CD8-positive, alpha-beta memory T cell (primary cell): ENCODE measurements at regions not wholly inside any gene's neighbourhood (a gene's known extent, or its start where the extent isn't known, plus 50 kb on each side); places are given as distances from the start of the nearest gene placed in this dataset.
"Not testable (repeated sequence)": the region's sequence is repeated elsewhere in the genome, so short reads cannot be mapped to it uniquely, and the experiment has no call there.

ENCODE experiments used
- CTCF ChIA-PET: fragments of 350-600 bp; sonication (Branson Sonifier 250); formaldehyde crosslinking; loops from one replicate; lab custom pipeline; 2021; ENCODE audit warnings: antibody characterized with exemption; lab: Charles Lee
- POLR2A ChIA-PET: fragments of 350-600 bp; sonication (Branson Sonifier 250); formaldehyde crosslinking; loops from one replicate; lab custom pipeline; 2021; ENCODE audit warnings: antibody characterized with exemption; lab: Charles Lee
- DNase-seq, 5 donors: peaks; one replicate each; pipeline versions ENCODE4 v3.0.0 to v3.0.0-alpha.2; 2020 to 2022; ENCODE audit warnings: mixed read lengths in 1 of 5
- H3K27ac ChIP-seq: one replicate; pipeline ENCODE4 v1.7.0; 2013; ENCODE audit warnings: low read depth, mild to moderate bottlenecking, low read length, moderate library complexity
- H3K27me3 ChIP-seq: 2 replicates; pipeline ENCODE4 v1.7.0; 2013; ENCODE audit warnings: low read length, mild to moderate bottlenecking; ENCODE audit not compliant: insufficient read depth, poor library complexity, severe bottlenecking
- H3K36me3 ChIP-seq: 2 replicates; pipeline ENCODE4 v1.7.0; 2013; ENCODE audit warnings: mild to moderate bottlenecking, low read length, moderate library complexity; ENCODE audit not compliant: insufficient read depth
- H3K4me1 ChIP-seq: 2 replicates; pipeline ENCODE4 v1.7.0; 2013; ENCODE audit warnings: mild to moderate bottlenecking, low read length, moderate library complexity; ENCODE audit not compliant: insufficient read depth
- H3K4me3 ChIP-seq: 2 replicates; pipeline ENCODE4 v1.7.0; 2013; ENCODE audit warnings: mild to moderate bottlenecking, low read length
- H3K9me3 ChIP-seq: 2 replicates; pipeline ENCODE4 v1.7.0; 2013; ENCODE audit warnings: mild to moderate bottlenecking, low read length
- H3K27ac Mint-ChIP-seq, 8 donors: one replicate each; pipeline ENCODE4 v1.8.0; 2020 to 2021; ENCODE audit warnings: mixed read lengths in 8 of 8, mild to moderate bottlenecking in 6 of 8, inconsistent platforms in 3 of 8, moderate library complexity in 3 of 8
- H3K27me3 Mint-ChIP-seq, 2 donors: one replicate each; pipeline ENCODE4 v1.8.0; 2020 to 2021; ENCODE audit warnings: mixed read lengths in 2 of 2, mild to moderate bottlenecking in 1 of 2, moderate library complexity in 1 of 2
- H3K36me3 Mint-ChIP-seq, 3 donors: one replicate each; pipeline ENCODE4 v1.8.0; 2020 to 2021; ENCODE audit warnings: mixed read lengths in 3 of 3, inconsistent platforms in 1 of 3, mild to moderate bottlenecking in 1 of 3
- H3K4me1 Mint-ChIP-seq, 3 donors: one replicate each; pipeline ENCODE4 v1.8.0; 2020 to 2021; ENCODE audit warnings: mixed read lengths in 3 of 3, inconsistent platforms in 1 of 3, mild to moderate bottlenecking in 1 of 3
- H3K4me3 Mint-ChIP-seq, 7 donors: one replicate each; pipeline ENCODE4 v1.8.0; 2020 to 2021; ENCODE audit warnings: mixed read lengths in 7 of 7, mild to moderate bottlenecking in 6 of 7, moderate library complexity in 4 of 7, inconsistent platforms in 2 of 7
- H3K9me3 Mint-ChIP-seq, 5 donors: one replicate each; pipeline ENCODE4 v1.8.0; 2020 to 2022; ENCODE audit warnings: mixed read lengths in 5 of 5, mild to moderate bottlenecking in 3 of 5, moderate library complexity in 2 of 5, inconsistent platforms in 1 of 5

GRCh38 chr1:233759665-233760064 lies 144.8 kb upstream of the SLC35F3 start:
- Histone ChIP-seq H3K36me3 (no peaks in the 10 kb centered on the region), H3K4me1 (no peaks in the 10 kb centered on the region), H3K27ac (no peak overlapping the region), H3K9me3 (no peaks in the 10 kb centered on the region), H3K4me3 (no peak overlapping the region), H3K27me3 (no peaks in the 10 kb centered on the region)
- H3K4me3 Mint-ChIP-seq, result no peak overlapping the region
- ChIA-PET POLR2A (no interaction called here), CTCF (no interaction called here)
- H3K4me1 Mint-ChIP-seq, result no peaks in the 10 kb centered on the region
- H3K36me3 Mint-ChIP-seq, result no peaks in the 10 kb centered on the region
- H3K9me3 Mint-ChIP-seq, result no peaks in the 10 kb centered on the region
- DNase-seq, result no peak
- peaks cover 4 to 6% of the 10 kb centered on the region in 2 donors for H3K27me3 Mint-ChIP-seq
- no peak overlapping the region for H3K27ac Mint-ChIP-seq

- CTCF ChIA-PET, H3K27me3 ChIP-seq, H3K4me1 Mint-ChIP-seq, H3K9me3 ChIP-seq, H3K4me3 ChIP-seq, H3K27ac ChIP-seq, H3K4me3 Mint-ChIP-seq, DNase-seq, POLR2A ChIA-PET, H3K36me3 ChIP-seq, H3K4me1 ChIP-seq, H3K36me3 Mint-ChIP-seq, H3K27ac Mint-ChIP-seq, H3K27me3 Mint-ChIP-seq, H3K9me3 Mint-ChIP-seq: not testable (repeated sequence)
These were observed 140.2 kb upstream of the SLC35F3 start for GRCh38 chr1:233764304-233764703.

- H3K4me1 Mint-ChIP-seq, result no peaks in the 10 kb centered on the region
- Histone ChIP-seq H3K9me3 (no peaks in the 10 kb centered on the region), H3K4me3 (no peak overlapping the region), H3K27me3 (no peaks in the 10 kb centered on the region), H3K4me1 (no peaks in the 10 kb centered on the region), H3K36me3 (no peaks in the 10 kb centered on the region), H3K27ac (no peak overlapping the region)
- H3K27ac Mint-ChIP-seq, result no peak overlapping the region
- CTCF ChIA-PET, result no interaction called here
- H3K36me3 Mint-ChIP-seq, result no peaks in the 10 kb centered on the region
- POLR2A ChIA-PET, result no interaction called here
- no peak for DNase-seq
- H3K9me3 Mint-ChIP-seq, result peaks cover 0 to 7% (median 3%) of the 10 kb centered on the region in 5 donors
- H3K4me3 Mint-ChIP-seq, result no peak overlapping the region
- peaks cover 4 to 23% of the 10 kb centered on the region in 2 donors for H3K27me3 Mint-ChIP-seq
These were observed 126.9 kb upstream of the SLC35F3 start for GRCh38 chr1:233777566-233777965.

GRCh38 chr1:233780049-233780448 lies 124.4 kb upstream of the SLC35F3 start:
- no peak overlapping the region for H3K4me3 Mint-ChIP-seq
- no peaks in the 10 kb centered on the region for H3K36me3 Mint-ChIP-seq
- no peaks in the 10 kb centered on the region for H3K4me1 Mint-ChIP-seq
- H3K4me3 ChIP-seq, result no peak overlapping the region
- no peak for DNase-seq
- no peaks in the 10 kb centered on the region for H3K9me3 ChIP-seq
- ChIA-PET CTCF (no interaction called here), POLR2A (no interaction called here)
- no peaks in the 10 kb centered on the region for H3K27me3 ChIP-seq
- H3K27ac ChIP-seq, result no peak overlapping the region
- H3K9me3 Mint-ChIP-seq, result peaks cover 0 to 7% (median 3%) of the 10 kb centered on the region in 5 donors
- H3K4me1 ChIP-seq, result no peaks in the 10 kb centered on the region
- H3K27ac Mint-ChIP-seq, result no peak overlapping the region
- H3K36me3 ChIP-seq, result no peaks in the 10 kb centered on the region
- peaks cover 4 to 18% of the 10 kb centered on the region in 2 donors for H3K27me3 Mint-ChIP-seq

- POLR2A ChIA-PET, result no interaction called here
These were observed 121.4 kb upstream of the SLC35F3 start for GRCh38 chr1:233782937-233783586.

GRCh38 chr1:233787599-233787998 lies 116.9 kb upstream of the SLC35F3 start:
- Histone ChIP-seq H3K4me3 (no peak overlapping the region), H3K27me3 (no peaks in the 10 kb centered on the region), H3K36me3 (no peaks in the 10 kb centered on the region), H3K9me3 (no peaks in the 10 kb centered on the region), H3K27ac (no peak overlapping the region), H3K4me1 (no peaks in the 10 kb centered on the region)
- peaks cover 8 to 26% of the 10 kb centered on the region in 2 donors for H3K27me3 Mint-ChIP-seq
- no peak overlapping the region for H3K4me3 Mint-ChIP-seq
- H3K36me3 Mint-ChIP-seq, result no peaks in the 10 kb centered on the region
- POLR2A ChIA-PET, result no interaction called here
- no peaks in the 10 kb centered on the region for H3K9me3 Mint-ChIP-seq
- no peak for DNase-seq
- no peaks in the 10 kb centered on the region for H3K4me1 Mint-ChIP-seq
- CTCF ChIA-PET, result no interaction called here
- H3K27ac Mint-ChIP-seq, result no peak overlapping the region

More at GRCh38 chr1:233782937-233783586, 121.4 kb upstream of the SLC35F3 start:
- CTCF ChIA-PET, result interaction anchor here (0.5 kb wide), 1 partner anchor 491 kb away, joined by 3 read pairs; no protein-coding TSS in a partner anchor
- Histone ChIP-seq H3K4me3 (no peak overlapping the region), H3K27me3 (no peaks in the 10 kb centered on the region), H3K4me1 (no peaks in the 10 kb centered on the region), H3K9me3 (no peaks in the 10 kb centered on the region), H3K36me3 (no peaks in the 10 kb centered on the region), H3K27ac (no peak overlapping the region)
- Mint-ChIP-seq H3K27me3 (peaks cover 5 to 10% of the 10 kb centered on the region in 2 donors), H3K9me3 (peaks cover 0 to 7% (median 3%) of the 10 kb centered on the region in 5 donors), H3K36me3 (no peaks in the 10 kb centered on the region), H3K27ac (no peak overlapping the region), H3K4me3 (no peak overlapping the region), H3K4me1 (no peaks in the 10 kb centered on the region)
- DNase-seq, result no peak

- H3K27ac ChIP-seq, result no peak overlapping the region
- Mint-ChIP-seq H3K27ac (no peak overlapping the region), H3K27me3 (peaks cover 8 to 29% of the 10 kb centered on the region in 2 donors), H3K4me3 (no peak overlapping the region), H3K36me3 (no peaks in the 10 kb centered on the region), H3K9me3 (peaks cover 0 to 3% (median 0%) of the 10 kb centered on the region in 5 donors), H3K4me1 (no peaks in the 10 kb centered on the region)
- no peaks in the 10 kb centered on the region for H3K9me3 ChIP-seq
- DNase-seq, result no peak
- no peaks in the 10 kb centered on the region for H3K4me1 ChIP-seq
- CTCF ChIA-PET, result no interaction called here
- no peak overlapping the region for H3K4me3 ChIP-seq
- H3K27me3 ChIP-seq, result no peaks in the 10 kb centered on the region
- no peaks in the 10 kb centered on the region for H3K36me3 ChIP-seq
- POLR2A ChIA-PET, result no interaction called here
These were observed 115.8 kb upstream of the SLC35F3 start for GRCh38 chr1:233788687-233789086.

- DNase-seq, result no peak
- Histone ChIP-seq H3K9me3 (no peaks in the 10 kb centered on the region), H3K27ac (no peak overlapping the region), H3K27me3 (no peaks in the 10 kb centered on the region), H3K4me3 (no peak overlapping the region), H3K4me1 (no peaks in the 10 kb centered on the region), H3K36me3 (no peaks in the 10 kb centered on the region)
- H3K27ac Mint-ChIP-seq, result no peak overlapping the region
- no peaks in the 10 kb centered on the region for H3K36me3 Mint-ChIP-seq
- CTCF ChIA-PET, result interaction anchor here (2.4 kb wide), 1 partner anchor 11 kb away, joined by 7 read pairs; no protein-coding TSS in a partner anchor
- peaks cover 6 to 28% of the 10 kb centered on the region in 2 donors for H3K27me3 Mint-ChIP-seq
- no peak overlapping the region for H3K4me3 Mint-ChIP-seq
- H3K9me3 Mint-ChIP-seq, result peaks cover 0 to 8% (median 0%) of the 10 kb centered on the region in 5 donors
- POLR2A ChIA-PET, result no interaction called here
- H3K4me1 Mint-ChIP-seq, result no peaks in the 10 kb centered on the region
These were observed 114.4 kb upstream of the SLC35F3 start for GRCh38 chr1:233790121-233790520.
